ENCODE measurements at regions not wholly inside any gene's neighbourhood (a gene's known extent, or its start where the extent isn't known, plus 50 kb on each side); places are given as distances from the start of the nearest gene placed in this dataset.

DNA sequence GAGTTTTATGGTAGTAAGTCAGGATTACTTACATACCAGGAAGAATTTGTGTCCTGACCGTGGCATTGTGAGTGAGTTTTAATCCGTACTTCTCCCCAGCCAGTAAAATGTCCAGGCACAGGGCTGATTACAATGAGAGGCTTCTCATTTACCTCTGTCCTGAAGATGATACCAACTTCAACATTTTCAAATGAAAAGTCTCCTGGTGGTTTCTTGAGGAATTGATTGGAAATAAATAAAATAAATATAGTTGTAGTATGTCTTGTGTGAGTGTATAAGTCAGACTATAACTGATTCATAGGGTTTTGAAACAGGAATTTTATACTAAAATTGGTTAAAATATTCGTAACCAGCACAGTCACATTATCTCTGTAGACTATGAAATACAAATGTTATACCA is 382.5 kb downstream of the ETS1 start:
- no peak for TF ChIP-seq SNAI2 (CRISPR knock-in tag; IDR thresholded peaks at IDR 0.05)
- TF ChIP-seq ZNF565 (CRISPR knock-in tag; conservative IDR thresholded peaks at IDR 0.05; ENCODE audit: low read depth): no peak
- TF ChIP-seq OSR1 (CRISPR knock-in tag; IDR thresholded peaks at IDR 0.05): no peak
- TF ChIP-seq TOX (CRISPR knock-in tag; IDR thresholded peaks at IDR 0.05; ENCODE audit: borderline replicate concordance): no peak
- TF ChIP-seq, protein P1, sequence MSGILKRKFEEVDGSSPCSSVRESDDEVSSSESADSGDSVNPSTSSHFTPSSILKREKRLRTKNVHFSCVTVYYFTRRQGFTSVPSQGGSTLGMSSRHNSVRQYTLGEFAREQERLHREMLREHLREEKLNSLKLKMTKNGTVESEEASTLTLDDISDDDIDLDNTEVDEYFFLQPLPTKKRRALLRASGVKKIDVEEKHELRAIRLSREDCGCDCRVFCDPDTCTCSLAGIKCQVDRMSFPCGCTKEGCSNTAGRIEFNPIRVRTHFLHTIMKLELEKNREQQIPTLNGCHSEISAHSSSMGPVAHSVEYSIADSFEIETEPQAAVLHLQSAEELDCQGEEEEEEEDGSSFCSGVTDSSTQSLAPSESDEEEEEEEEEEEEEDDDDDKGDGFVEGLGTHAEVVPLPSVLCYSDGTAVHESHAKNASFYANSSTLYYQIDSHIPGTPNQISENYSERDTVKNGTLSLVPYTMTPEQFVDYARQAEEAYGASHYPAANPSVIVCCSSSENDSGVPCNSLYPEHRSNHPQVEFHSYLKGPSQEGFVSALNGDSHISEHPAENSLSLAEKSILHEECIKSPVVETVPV (CRISPR knock-in tag; IDR thresholded peaks at IDR 0.05): no peak
- TF ChIP-seq, protein P2, sequence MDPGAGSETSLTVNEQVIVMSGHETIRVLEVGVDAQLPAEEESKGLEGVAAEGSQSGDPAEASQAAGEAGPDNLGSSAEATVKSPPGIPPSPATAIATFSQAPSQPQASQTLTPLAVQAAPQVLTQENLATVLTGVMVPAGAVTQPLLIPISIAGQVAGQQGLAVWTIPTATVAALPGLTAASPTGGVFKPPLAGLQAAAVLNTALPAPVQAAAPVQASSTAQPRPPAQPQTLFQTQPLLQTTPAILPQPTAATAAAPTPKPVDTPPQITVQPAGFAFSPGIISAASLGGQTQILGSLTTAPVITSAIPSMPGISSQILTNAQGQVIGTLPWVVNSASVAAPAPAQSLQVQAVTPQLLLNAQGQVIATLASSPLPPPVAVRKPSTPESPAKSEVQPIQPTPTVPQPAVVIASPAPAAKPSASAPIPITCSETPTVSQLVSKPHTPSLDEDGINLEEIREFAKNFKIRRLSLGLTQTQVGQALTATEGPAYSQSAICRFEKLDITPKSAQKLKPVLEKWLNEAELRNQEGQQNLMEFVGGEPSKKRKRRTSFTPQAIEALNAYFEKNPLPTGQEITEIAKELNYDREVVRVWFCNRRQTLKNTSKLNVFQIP (CRISPR knock-in tag; IDR thresholded peaks at IDR 0.05; ENCODE audit: borderline replicate concordance, low read depth): no peak
- TF ChIP-seq ISL1 (CRISPR knock-in tag; IDR thresholded peaks at IDR 0.05): no peak
- no peak for TF ChIP-seq ZC3H10 (CRISPR knock-in tag; IDR thresholded peaks at IDR 0.05)
- no peak for TF ChIP-seq ZFP3 (CRISPR knock-in tag; IDR thresholded peaks at IDR 0.05)
